ENCODE measurements at regions not wholly inside any gene's neighbourhood (a gene's known extent, or its start where the extent isn't known, plus 50 kb on each side); places are given as distances from the start of the nearest gene placed in this dataset.

DNA sequence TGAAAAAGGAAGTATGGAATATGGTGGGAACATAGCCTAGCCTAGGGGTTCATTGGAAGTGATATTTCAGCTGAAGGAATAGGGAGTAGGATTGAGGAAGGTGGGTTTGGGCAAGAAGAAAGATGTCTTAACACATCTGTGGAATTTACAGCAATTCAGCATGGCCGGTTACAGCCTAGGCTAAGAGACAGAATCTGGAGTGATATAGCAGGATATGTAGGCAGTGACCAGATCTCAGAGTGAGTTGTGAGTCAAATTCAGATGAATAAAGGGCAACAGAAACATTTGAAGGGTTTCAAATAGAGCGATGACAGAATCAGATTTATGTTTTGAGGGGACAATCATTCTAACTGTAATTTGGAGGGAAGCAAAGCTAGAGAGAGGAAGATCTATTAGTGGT, 199.0 kb upstream of the PRPS1L1 start:
- H3K4me1 ChIP-seq (ENCODE audit: insufficient read depth, low read length), result no peaks in the 10 kb centered on the region
- no peak overlapping the region for H3K27ac Mint-ChIP-seq
- no peaks in the 10 kb centered on the region for H3K4me1 Mint-ChIP-seq
- H3K36me3 Mint-ChIP-seq, result no peaks in the 10 kb centered on the region
- H3K9me3 Mint-ChIP-seq, result no peaks in the 10 kb centered on the region
- CTCF ChIA-PET (ENCODE audit: partially characterized antibody), result no interaction called here
- intact Hi-C loops (cut with micrococcal nuclease), result no loop called here
- DNase-seq, result no peak
- no peaks in the 10 kb centered on the region for H3K36me3 ChIP-seq (ENCODE audit: insufficient read depth, low read length)
- H3K27me3 ChIP-seq (ENCODE audit: insufficient read depth, low read length), result no peaks in the 10 kb centered on the region
- H3K9me3 ChIP-seq (ENCODE audit: control insufficient read depth in 1 of 2, low read length in 2 of 2), result no peaks in the 10 kb centered on the region
- POLR2A ChIA-PET (ENCODE audit: partially characterized antibody), result no interaction called here
- H3K4me3 Mint-ChIP-seq, result no peak overlapping the region
- peaks cover 0 to 2% of the 10 kb centered on the region in 2 donors for H3K27me3 Mint-ChIP-seq
- H3K27ac ChIP-seq (ENCODE audit: low read depth, low read length), result no peak overlapping the region
- no peak overlapping the region for H3K4me3 ChIP-seq (ENCODE audit: low read length in 2 of 2)

- H3K27me3 Mint-ChIP-seq, result peaks cover 1 to 2% of the 10 kb centered on the region in 2 donors
- H3K36me3 Mint-ChIP-seq, result no peaks in the 10 kb centered on the region
- Histone ChIP-seq H3K36me3 (ENCODE audit: insufficient read depth, low read length) (no peaks in the 10 kb centered on the region), H3K9me3 (ENCODE audit: control insufficient read depth in 1 of 2, low read length in 2 of 2) (no peaks in the 10 kb centered on the region), H3K27me3 (ENCODE audit: insufficient read depth, low read length) (no peaks in the 10 kb centered on the region), H3K4me1 (ENCODE audit: insufficient read depth, low read length) (no peaks in the 10 kb centered on the region), H3K27ac (ENCODE audit: low read depth, low read length) (no peak overlapping the region), H3K4me3 (ENCODE audit: low read length in 2 of 2) (no peak overlapping the region)
- peaks cover 0 to 2% (median 0%) of the 10 kb centered on the region in 8 donors for H3K9me3 Mint-ChIP-seq
- intact Hi-C loops (cut with micrococcal nuclease), result no loop called here
- H3K4me1 Mint-ChIP-seq, result no peaks in the 10 kb centered on the region
- ChIA-PET CTCF (ENCODE audit: partially characterized antibody) (no interaction called here), POLR2A (ENCODE audit: partially characterized antibody) (no interaction called here)
- H3K27ac Mint-ChIP-seq, result no peak overlapping the region
- no peak overlapping the region for H3K4me3 Mint-ChIP-seq
- no peak for DNase-seq
Observed at GRCh38 chr7:18228686-18229085, 201.0 kb upstream of the PRPS1L1 start.

- intact Hi-C loops (cut with micrococcal nuclease), result no loop called here
- POLR2A ChIA-PET (ENCODE audit: partially characterized antibody), result no interaction called here
Observed at GRCh38 chr7:18230271-18230670, 202.6 kb upstream of the PRPS1L1 start.

DNA sequence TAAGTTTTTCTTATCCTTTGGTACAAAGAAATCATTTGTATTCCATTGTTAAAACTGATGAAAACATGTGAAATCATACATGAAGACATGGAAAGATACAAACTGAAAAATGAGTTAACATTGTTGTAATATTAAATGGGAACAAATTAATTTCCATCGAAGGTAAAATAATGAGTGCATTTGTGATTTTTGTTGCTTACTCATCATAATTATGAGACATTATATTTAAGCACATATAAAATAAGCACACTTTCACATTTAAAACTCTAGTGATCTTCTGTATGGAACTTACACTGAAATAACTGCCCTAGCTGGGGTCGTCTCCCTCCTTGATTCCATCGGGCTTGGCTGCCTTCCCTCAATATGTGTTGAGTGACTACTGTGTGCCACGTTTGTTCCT, 204.2 kb upstream of the PRPS1L1 start:
- ChIA-PET POLR2A (ENCODE audit: partially characterized antibody) (no interaction called here), CTCF (ENCODE audit: partially characterized antibody) (no interaction called here)
- no peaks in the 10 kb centered on the region for H3K36me3 Mint-ChIP-seq
- H3K36me3 ChIP-seq (ENCODE audit: insufficient read depth, low read length), result no peaks in the 10 kb centered on the region
- H3K27ac ChIP-seq (ENCODE audit: low read depth, low read length), result no peak overlapping the region
- peaks cover 0 to 1% of the 10 kb centered on the region in 2 donors for H3K27me3 Mint-ChIP-seq
- intact Hi-C loops (cut with micrococcal nuclease), result no loop called here
- no peaks in the 10 kb centered on the region for H3K27me3 ChIP-seq (ENCODE audit: insufficient read depth, low read length)
- H3K4me1 Mint-ChIP-seq, result no peaks in the 10 kb centered on the region
- no peaks in the 10 kb centered on the region for H3K4me1 ChIP-seq (ENCODE audit: insufficient read depth, low read length)
- no peak overlapping the region for H3K4me3 ChIP-seq (ENCODE audit: low read length in 2 of 2)
- H3K4me3 Mint-ChIP-seq, result no peak overlapping the region
- no peaks in the 10 kb centered on the region for H3K9me3 ChIP-seq (ENCODE audit: control insufficient read depth in 1 of 2, low read length in 2 of 2)
- DNase-seq, result no peak
- peaks cover 0 to 3% (median 0%) of the 10 kb centered on the region in 8 donors for H3K9me3 Mint-ChIP-seq
- no peak overlapping the region for H3K27ac Mint-ChIP-seq

More at GRCh38 chr7:18230271-18230670, 202.6 kb upstream of the PRPS1L1 start:
- Histone ChIP-seq H3K9me3 (ENCODE audit: control insufficient read depth in 1 of 2, low read length in 2 of 2) (no peaks in the 10 kb centered on the region), H3K4me1 (ENCODE audit: insufficient read depth, low read length) (no peaks in the 10 kb centered on the region), H3K36me3 (ENCODE audit: insufficient read depth, low read length) (no peaks in the 10 kb centered on the region), H3K4me3 (ENCODE audit: low read length in 2 of 2) (no peak overlapping the region), H3K27ac (ENCODE audit: low read depth, low read length) (no peak overlapping the region), H3K27me3 (ENCODE audit: insufficient read depth, low read length) (no peaks in the 10 kb centered on the region)
- H3K9me3 Mint-ChIP-seq, result peaks cover 0 to 2% (median 0%) of the 10 kb centered on the region in 8 donors
- H3K27me3 Mint-ChIP-seq, result peaks cover 0 to 1% of the 10 kb centered on the region in 2 donors
- CTCF ChIA-PET (ENCODE audit: partially characterized antibody), result no interaction called here
- no peak overlapping the region for H3K27ac Mint-ChIP-seq
- no peak for DNase-seq
- no peak overlapping the region for H3K4me3 Mint-ChIP-seq
- no peaks in the 10 kb centered on the region for H3K4me1 Mint-ChIP-seq
- no peaks in the 10 kb centered on the region for H3K36me3 Mint-ChIP-seq

- intact Hi-C loops (cut with micrococcal nuclease), result no loop called here
- Mint-ChIP-seq H3K27ac (no peak overlapping the region), H3K4me3 (no peak overlapping the region), H3K4me1 (no peaks in the 10 kb centered on the region), H3K27me3 (peaks cover 0 to 1% of the 10 kb centered on the region in 2 donors), H3K36me3 (no peaks in the 10 kb centered on the region), H3K9me3 (peaks cover 0 to 3% (median 0%) of the 10 kb centered on the region in 8 donors)
- POLR2A ChIA-PET (ENCODE audit: partially characterized antibody), result no interaction called here
- Histone ChIP-seq H3K4me1 (ENCODE audit: insufficient read depth, low read length) (no peaks in the 10 kb centered on the region), H3K36me3 (ENCODE audit: insufficient read depth, low read length) (no peaks in the 10 kb centered on the region), H3K27ac (ENCODE audit: low read depth, low read length) (no peak overlapping the region), H3K27me3 (ENCODE audit: insufficient read depth, low read length) (no peaks in the 10 kb centered on the region), H3K9me3 (ENCODE audit: control insufficient read depth in 1 of 2, low read length in 2 of 2) (no peaks in the 10 kb centered on the region), H3K4me3 (ENCODE audit: low read length in 2 of 2) (no peak overlapping the region)
- no peak for DNase-seq
- CTCF ChIA-PET (ENCODE audit: partially characterized antibody), result no interaction called here
Observed at GRCh38 chr7:18234519-18234918, 206.9 kb upstream of the PRPS1L1 start.

DNA sequence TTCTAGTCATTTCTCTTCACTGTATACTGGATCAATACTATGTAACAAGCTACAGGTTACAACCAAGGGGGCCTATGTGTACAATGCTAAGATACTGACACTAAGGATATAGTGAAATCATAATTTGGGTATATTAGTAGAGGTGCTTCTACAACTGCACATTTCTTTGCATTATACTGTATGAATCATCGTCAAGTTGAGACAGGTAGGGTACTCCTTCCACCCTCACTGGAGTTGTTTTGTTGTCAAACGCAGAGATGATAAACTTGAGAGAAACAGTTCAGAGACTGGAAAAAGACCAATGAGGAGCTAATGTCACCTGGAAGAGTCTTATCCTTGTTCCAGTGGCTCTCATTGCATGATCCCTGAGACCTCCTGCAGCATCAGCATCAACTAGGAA, 208.2 kb upstream of the PRPS1L1 start:
- H3K4me1 ChIP-seq (ENCODE audit: insufficient read depth, low read length), result no peaks in the 10 kb centered on the region
- H3K9me3 ChIP-seq (ENCODE audit: control insufficient read depth in 1 of 2, low read length in 2 of 2), result no peaks in the 10 kb centered on the region
- no peaks in the 10 kb centered on the region for H3K36me3 ChIP-seq (ENCODE audit: insufficient read depth, low read length)
- CTCF ChIA-PET (ENCODE audit: partially characterized antibody), result no interaction called here
- Mint-ChIP-seq H3K27ac (no peak overlapping the region), H3K4me3 (no peak overlapping the region), H3K36me3 (no peaks in the 10 kb centered on the region), H3K27me3 (peaks cover 1% of the 10 kb centered on the region in 2 donors), H3K4me1 (no peaks in the 10 kb centered on the region), H3K9me3 (peaks cover 0 to 3% (median 0%) of the 10 kb centered on the region in 8 donors)
- DNase-seq, result no peak
- no peak overlapping the region for H3K27ac ChIP-seq (ENCODE audit: low read depth, low read length)
- intact Hi-C loops (cut with micrococcal nuclease), result no loop called here
- H3K4me3 ChIP-seq (ENCODE audit: low read length in 2 of 2), result no peak overlapping the region
- POLR2A ChIA-PET (ENCODE audit: partially characterized antibody), result no interaction called here
- no peaks in the 10 kb centered on the region for H3K27me3 ChIP-seq (ENCODE audit: insufficient read depth, low read length)

- H3K36me3 Mint-ChIP-seq, result no peaks in the 10 kb centered on the region
- no peak overlapping the region for H3K4me3 Mint-ChIP-seq
- intact Hi-C loops (cut with micrococcal nuclease), result no loop called here
Observed at GRCh38 chr7:18239212-18239611, 211.6 kb upstream of the PRPS1L1 start.

More at GRCh38 chr7:18239212-18239611, 211.6 kb upstream of the PRPS1L1 start:
- H3K9me3 ChIP-seq (ENCODE audit: control insufficient read depth in 1 of 2, low read length in 2 of 2), result no peaks in the 10 kb centered on the region
- CTCF ChIA-PET (ENCODE audit: partially characterized antibody), result no interaction called here
- Mint-ChIP-seq H3K27me3 (peaks cover 1 to 3% of the 10 kb centered on the region in 2 donors), H3K4me1 (no peaks in the 10 kb centered on the region), H3K9me3 (peaks cover 0 to 4% (median 0%) of the 10 kb centered on the region in 8 donors), H3K27ac (no peak overlapping the region)
- no peak for DNase-seq
- H3K4me1 ChIP-seq (ENCODE audit: insufficient read depth, low read length), result no peaks in the 10 kb centered on the region
- H3K4me3 ChIP-seq (ENCODE audit: low read length in 2 of 2), result no peak overlapping the region
- no peak overlapping the region for H3K27ac ChIP-seq (ENCODE audit: low read depth, low read length)
- H3K27me3 ChIP-seq (ENCODE audit: insufficient read depth, low read length), result no peaks in the 10 kb centered on the region
- H3K36me3 ChIP-seq (ENCODE audit: insufficient read depth, low read length), result no peaks in the 10 kb centered on the region
- POLR2A ChIA-PET (ENCODE audit: partially characterized antibody), result no interaction called here
